ENCODE measurements at regions not wholly inside any gene's neighbourhood (a gene's known extent, or its start where the extent isn't known, plus 50 kb on each side); places are given as distances from the start of the nearest gene placed in this dataset.

DNA sequence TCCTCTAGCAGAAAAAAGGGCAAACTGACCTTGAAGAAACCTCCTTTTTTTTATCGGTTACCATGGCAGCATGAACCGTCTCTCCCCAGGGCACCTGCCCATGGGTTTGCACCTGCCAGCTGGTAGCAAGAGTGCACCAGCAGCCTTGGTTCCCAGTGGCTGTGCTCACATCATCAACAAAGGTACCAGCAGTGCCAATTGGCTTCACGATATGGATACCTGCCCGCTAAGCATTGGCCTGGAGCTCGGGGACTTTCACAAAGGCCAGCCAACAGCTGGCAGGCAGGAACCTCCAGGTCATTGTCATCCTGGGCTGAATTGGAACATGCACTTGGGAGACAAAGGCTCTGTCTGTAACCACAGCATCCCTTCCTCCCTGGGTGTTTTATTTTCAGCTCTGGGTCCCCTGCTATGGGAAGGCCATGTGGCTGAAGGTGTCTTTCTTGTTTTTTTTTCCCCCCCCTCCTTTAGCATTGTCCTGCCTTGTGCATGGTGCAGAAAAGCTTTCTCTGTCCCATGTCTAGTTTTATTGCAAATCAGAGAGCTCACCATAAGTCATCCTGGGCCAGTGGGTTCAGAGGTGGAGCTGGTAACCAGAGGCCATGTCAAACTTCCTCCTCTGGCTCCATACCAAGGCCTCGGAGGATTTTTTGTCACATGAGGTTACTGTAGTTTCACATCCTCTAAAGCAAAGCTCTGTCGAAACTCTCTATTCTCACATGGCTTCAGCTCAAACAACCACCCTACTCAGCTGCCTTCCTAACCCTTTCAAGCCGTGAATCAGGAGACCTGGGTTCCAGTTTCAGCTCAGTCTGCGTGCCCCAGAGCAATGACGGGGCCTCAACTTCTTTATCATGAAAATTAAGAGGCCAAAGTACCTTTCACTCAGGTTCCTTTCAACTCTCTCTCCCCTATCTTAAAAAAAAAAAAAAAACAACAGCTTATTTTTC, 145.5 kb upstream of the MAP3K1 start:
- Histone ChIP-seq H3K79me2 (ENCODE audit: control insufficient read depth, insufficient read depth, low read length) (no peaks in the 10 kb centered on the region), H3K9me3 (ENCODE audit: control insufficient read depth, insufficient read depth, low read depth, low read length) (no peaks in the 10 kb centered on the region), H3K4me2 (ENCODE audit: extremely low read depth, insufficient read depth, low read length) (no peak overlapping the region), H3K9ac (ENCODE audit: insufficient read depth, low read length) (no peak overlapping the region), H3K36me3 (ENCODE audit: control insufficient read depth, insufficient read depth, low read length) (no peaks in the 10 kb centered on the region), H3K4me1 (ENCODE audit: control insufficient read depth, extremely low read depth, insufficient read depth, low read length) (peaks cover 5% of the 10 kb centered on the region), H3K27me3 (ENCODE audit: control insufficient read depth, insufficient read depth, low read length) (no peaks in the 10 kb centered on the region), H3K27ac (ENCODE audit: insufficient read depth, low read length) (no peak overlapping the region), H4K20me1 (ENCODE audit: control insufficient read depth, extremely low read depth, insufficient read depth, low read length) (no peaks in the 10 kb centered on the region), H2AFZ (ENCODE audit: low read length) (peak overlapping the region; percentile 33), H3K4me3 (replicated peaks in 1 of 4; ENCODE audit: control extremely low read depth in 1 of 4, insufficient read depth in 1 of 4, low read depth in 3 of 4, low read length in 4 of 4) (no peak overlapping the region)
- DNase-seq (ENCODE audit: low read depth in 2 of 2): peak in 1 of 2 donors; percentile 66
- TF ChIP-seq, protein P1, sequence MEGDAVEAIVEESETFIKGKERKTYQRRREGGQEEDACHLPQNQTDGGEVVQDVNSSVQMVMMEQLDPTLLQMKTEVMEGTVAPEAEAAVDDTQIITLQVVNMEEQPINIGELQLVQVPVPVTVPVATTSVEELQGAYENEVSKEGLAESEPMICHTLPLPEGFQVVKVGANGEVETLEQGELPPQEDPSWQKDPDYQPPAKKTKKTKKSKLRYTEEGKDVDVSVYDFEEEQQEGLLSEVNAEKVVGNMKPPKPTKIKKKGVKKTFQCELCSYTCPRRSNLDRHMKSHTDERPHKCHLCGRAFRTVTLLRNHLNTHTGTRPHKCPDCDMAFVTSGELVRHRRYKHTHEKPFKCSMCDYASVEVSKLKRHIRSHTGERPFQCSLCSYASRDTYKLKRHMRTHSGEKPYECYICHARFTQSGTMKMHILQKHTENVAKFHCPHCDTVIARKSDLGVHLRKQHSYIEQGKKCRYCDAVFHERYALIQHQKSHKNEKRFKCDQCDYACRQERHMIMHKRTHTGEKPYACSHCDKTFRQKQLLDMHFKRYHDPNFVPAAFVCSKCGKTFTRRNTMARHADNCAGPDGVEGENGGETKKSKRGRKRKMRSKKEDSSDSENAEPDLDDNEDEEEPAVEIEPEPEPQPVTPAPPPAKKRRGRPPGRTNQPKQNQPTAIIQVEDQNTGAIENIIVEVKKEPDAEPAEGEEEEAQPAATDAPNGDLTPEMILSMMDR (conservative IDR thresholded peaks at IDR 0.05 in 1 of 2, IDR thresholded peaks at IDR 0.05 in 1 of 2; ENCODE audit: low read depth in 1 of 2, low read length in 2 of 2): no peak
- TF ChIP-seq EZH2 (IDR thresholded peaks at IDR 0.05; ENCODE audit: low read length, missing control alignments): no peak

GRCh38 chr5:56668996-56669395, 146.4 kb upstream of the MAP3K1 start:
- TF ChIP-seq, protein P1 (conservative IDR thresholded peaks at IDR 0.05 in 1 of 2, IDR thresholded peaks at IDR 0.05 in 1 of 2; ENCODE audit: low read depth in 1 of 2, low read length in 2 of 2): no peak
- TF ChIP-seq EZH2 (IDR thresholded peaks at IDR 0.05; ENCODE audit: low read length, missing control alignments): no peak
- H3K9ac ChIP-seq (ENCODE audit: insufficient read depth, low read length): no peak overlapping the region
- no peak overlapping the region for H2AFZ ChIP-seq (ENCODE audit: low read length)
- no peak overlapping the region for H3K4me2 ChIP-seq (ENCODE audit: extremely low read depth, insufficient read depth, low read length)
- no peak overlapping the region for H3K27ac ChIP-seq (ENCODE audit: insufficient read depth, low read length)
- H3K4me3 ChIP-seq (replicated peaks in 1 of 4; ENCODE audit: control extremely low read depth in 1 of 4, insufficient read depth in 1 of 4, low read depth in 3 of 4, low read length in 4 of 4): no peak overlapping the region
- no peaks in the 10 kb centered on the region for H3K27me3 ChIP-seq (ENCODE audit: control insufficient read depth, insufficient read depth, low read length)
- H3K9me3 ChIP-seq (ENCODE audit: control insufficient read depth, insufficient read depth, low read depth, low read length): no peaks in the 10 kb centered on the region
- DNase-seq (ENCODE audit: low read depth in 2 of 2): no peak
- H3K36me3 ChIP-seq (ENCODE audit: control insufficient read depth, insufficient read depth, low read length): no peaks in the 10 kb centered on the region
- no peaks in the 10 kb centered on the region for H3K79me2 ChIP-seq (ENCODE audit: control insufficient read depth, insufficient read depth, low read length)
- peaks cover 5% of the 10 kb centered on the region for H3K4me1 ChIP-seq (ENCODE audit: control insufficient read depth, extremely low read depth, insufficient read depth, low read length)
- no peaks in the 10 kb centered on the region for H4K20me1 ChIP-seq (ENCODE audit: control insufficient read depth, extremely low read depth, insufficient read depth, low read length)

DNA sequence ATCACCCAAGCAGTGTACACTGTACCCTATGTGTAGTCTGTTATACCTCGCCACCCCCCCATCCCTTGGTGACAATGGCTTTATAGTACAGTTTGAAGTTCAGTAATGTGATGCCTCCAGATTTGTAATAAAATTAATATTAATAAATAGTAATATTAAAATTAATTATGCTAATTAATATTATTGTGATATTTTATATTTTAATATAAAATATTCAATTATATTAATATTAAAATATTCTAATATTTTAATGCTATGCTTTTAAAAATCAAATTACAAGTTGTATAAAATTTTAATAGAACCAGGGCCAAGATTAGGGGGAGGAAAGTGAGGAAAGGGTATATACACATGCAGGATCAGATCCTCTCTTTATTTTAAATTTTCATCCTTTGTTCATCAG, 147.7 kb upstream of the MAP3K1 start:
- H3K9me3 ChIP-seq (ENCODE audit: control insufficient read depth, insufficient read depth, low read depth, low read length): no peaks in the 10 kb centered on the region
- no peaks in the 10 kb centered on the region for H4K20me1 ChIP-seq (ENCODE audit: control insufficient read depth, extremely low read depth, insufficient read depth, low read length)
- no peak overlapping the region for H2AFZ ChIP-seq (ENCODE audit: low read length)
- H3K4me1 ChIP-seq (ENCODE audit: control insufficient read depth, extremely low read depth, insufficient read depth, low read length): peaks cover 5% of the 10 kb centered on the region
- no peak overlapping the region for H3K4me3 ChIP-seq (replicated peaks in 1 of 4; ENCODE audit: control extremely low read depth in 1 of 4, insufficient read depth in 1 of 4, low read depth in 3 of 4, low read length in 4 of 4)
- H3K36me3 ChIP-seq (ENCODE audit: control insufficient read depth, insufficient read depth, low read length): no peaks in the 10 kb centered on the region
- H3K9ac ChIP-seq (ENCODE audit: insufficient read depth, low read length): no peak overlapping the region
- H3K79me2 ChIP-seq (ENCODE audit: control insufficient read depth, insufficient read depth, low read length): no peaks in the 10 kb centered on the region
- no peak overlapping the region for H3K4me2 ChIP-seq (ENCODE audit: extremely low read depth, insufficient read depth, low read length)
- H3K27me3 ChIP-seq (ENCODE audit: control insufficient read depth, insufficient read depth, low read length): no peaks in the 10 kb centered on the region
- TF ChIP-seq, protein P1 (conservative IDR thresholded peaks at IDR 0.05 in 1 of 2, IDR thresholded peaks at IDR 0.05 in 1 of 2; ENCODE audit: low read depth in 1 of 2, low read length in 2 of 2): no peak
- no peak for TF ChIP-seq EZH2 (IDR thresholded peaks at IDR 0.05; ENCODE audit: low read length, missing control alignments)
- DNase-seq (ENCODE audit: low read depth in 2 of 2): no peak
- no peak overlapping the region for H3K27ac ChIP-seq (ENCODE audit: insufficient read depth, low read length)

Measured in fibroblast of lung (primary cell).